ENCODE measurements at regions not wholly inside any gene's neighbourhood (a gene's known extent, or its start where the extent isn't known, plus 50 kb on each side); places are given as distances from the start of the nearest gene placed in this dataset.
"Not testable (repeated sequence)": the region's sequence is repeated elsewhere in the genome, so short reads cannot be mapped to it uniquely, and the experiment has no call there.

DNA sequence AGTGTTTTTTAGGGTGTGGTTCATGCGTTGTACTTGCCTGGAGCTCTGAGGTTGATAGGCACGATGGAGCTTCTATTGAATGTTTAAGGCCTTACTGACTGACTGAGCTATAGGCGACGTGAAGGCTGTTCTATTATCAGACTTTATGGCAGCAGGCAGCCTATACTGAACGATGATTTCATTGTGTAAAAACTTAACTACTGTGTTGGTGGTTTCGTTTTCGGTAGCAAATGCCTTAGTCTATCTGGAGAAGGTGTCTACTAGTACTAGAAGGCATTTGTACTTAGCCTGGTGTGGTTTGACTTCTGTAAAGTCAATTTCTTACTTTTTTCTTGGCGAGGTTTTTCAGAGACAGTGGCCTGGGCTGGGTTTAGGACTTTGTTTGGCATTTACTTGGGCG is 194.4 kb downstream of the OTOP1 start:
- not testable (repeated sequence) for TF ChIP-seq CTCF (conservative IDR thresholded peaks at IDR 0.05; ENCODE audit: low read length); EZH2phosphoT487 (IDR thresholded peaks at IDR 0.05; ENCODE audit: borderline replicate concordance)

Data from Loucy (cell line).